ENCODE measurements at regions not wholly inside any gene's neighbourhood (a gene's known extent, or its start where the extent isn't known, plus 50 kb on each side); places are given as distances from the start of the nearest gene placed in this dataset.

GRCh38 chr2:18703555-18703954 lies 114.2 kb upstream of the NT5C1B start:
- no peak for TF ChIP-seq GATA2 (IDR thresholded peaks at IDR 0.05; ENCODE audit: insufficient read depth, insufficient read length, low read depth, low read length)
- TF ChIP-seq JUN (IDR thresholded peaks at IDR 0.05; ENCODE audit: borderline replicate concordance, insufficient read depth, insufficient read length, low read depth): no peak
- TF ChIP-seq MAX (IDR thresholded peaks at IDR 0.05; ENCODE audit: insufficient read depth, insufficient read length): no peak
- TF ChIP-seq EZH2 (IDR thresholded peaks at IDR 0.05; ENCODE audit: borderline replicate concordance, low read depth, low read length, severe bottlenecking): no peak
- TF ChIP-seq FOS (IDR thresholded peaks at IDR 0.05; ENCODE audit: borderline replicate concordance, insufficient read depth, low read length): no peak
- no peak for TF ChIP-seq CTCF (IDR thresholded peaks at IDR 0.05; ENCODE audit: extremely low read depth in 1 of 2, insufficient read depth in 1 of 2, low read depth in 1 of 2, low read length in 2 of 2)
- TF ChIP-seq POLR2A (IDR thresholded peaks at IDR 0.05; ENCODE audit: low read depth, low read length): no peak
- no peak for TF ChIP-seq POLR2AphosphoS5 (IDR thresholded peaks at IDR 0.05; ENCODE audit: insufficient read depth, low read depth, low read length)
- no peak for TF ChIP-seq MYC (IDR thresholded peaks at IDR 0.05; ENCODE audit: low read depth, low read length)
- no TSS peak for BruUV-seq (replicated peaks)
- no peak overlapping the region for H3K4me2 ChIP-seq (ENCODE audit: insufficient read depth, low read length)
- no peaks in the 10 kb centered on the region for H3K79me2 ChIP-seq (ENCODE audit: control insufficient read depth, insufficient read depth, low read length)
- FAIRE-seq (no peak), DNase-seq (ENCODE audit: low read depth, low spot score) (no peak)
- no peaks in the 10 kb centered on the region for H3K27me3 ChIP-seq (ENCODE audit: control insufficient read depth in 2 of 2, insufficient read depth in 2 of 2, low read length in 2 of 2)
- CTCF ChIA-PET: interaction anchor here (3.6 kb wide), 1 partner anchor 14 kb away, joined by 17 read pairs; no protein-coding TSS in a partner anchor
- no peaks in the 10 kb centered on the region for H3K36me3 ChIP-seq (ENCODE audit: control insufficient read depth in 2 of 2, extremely low read depth in 1 of 2, insufficient read depth in 2 of 2, low read length in 2 of 2)
- no peak overlapping the region for H3K27ac ChIP-seq (ENCODE audit: insufficient read depth, low read depth, low read length)
- dilution Hi-C loops (cut with MboI; ENCODE audit: extremely low pct_ligation_motif_present, low sequenced_read_pairs) (no loop called here), intact Hi-C loops (cut with micrococcal nuclease) (no loop called here)
- no peaks in the 10 kb centered on the region for H3K9me1 ChIP-seq (replicated peaks; ENCODE audit: control insufficient read depth, extremely low read depth, insufficient read depth, low read length)
- H4K20me1 ChIP-seq (replicated peaks; ENCODE audit: control insufficient read depth, extremely low read depth, insufficient read depth, low read length): no peaks in the 10 kb centered on the region
- no peaks in the 10 kb centered on the region for H3K4me1 ChIP-seq (ENCODE audit: control insufficient read depth, extremely low read depth, insufficient read depth, low read length)
- H3K9ac ChIP-seq (replicated peaks; ENCODE audit: extremely low read depth, insufficient read depth, low read length): no peak overlapping the region
- no peaks in the 10 kb centered on the region for H3K9me3 ChIP-seq (replicated peaks; ENCODE audit: control insufficient read depth, insufficient read depth, low read length)
- H2AFZ ChIP-seq (ENCODE audit: low read depth, low read length): no peak overlapping the region
- POLR2A ChIA-PET: no interaction called here
- H3K4me3 ChIP-seq (replicated peaks in 1 of 3; ENCODE audit: insufficient read depth in 1 of 3, low read depth in 1 of 3, low read length in 3 of 3): no peak overlapping the region

All from endothelial cell of umbilical vein (primary cell).